ENCODE measurements at regions not wholly inside any gene's neighbourhood (a gene's known extent, or its start where the extent isn't known, plus 50 kb on each side); places are given as distances from the start of the nearest gene placed in this dataset.

GRCh38 chr2:128384956-128385355, 66.3 kb upstream of the HS6ST1 start:
- TF ChIP-seq CTCF (IDR thresholded peaks at IDR 0.05) (no peak), EP300 (IDR thresholded peaks at IDR 0.05) (no peak)
